ENCODE measurements at regions not wholly inside any gene's neighbourhood (a gene's known extent, or its start where the extent isn't known, plus 50 kb on each side); places are given as distances from the start of the nearest gene placed in this dataset.

GRCh38 chrX:38890326-38890725 is 89.1 kb downstream of the MID1IP1 start:
- Histone ChIP-seq H3K27me3 (ENCODE audit: control insufficient read depth, insufficient read depth, low read length) (no peaks in the 10 kb centered on the region), H3K36me3 (ENCODE audit: control insufficient read depth, insufficient read depth, low read length) (no peaks in the 10 kb centered on the region), H3K27ac (ENCODE audit: low read length) (no peak overlapping the region), H3K4me3 (ENCODE audit: low read length) (no peak overlapping the region), H3K9me3 (ENCODE audit: control insufficient read depth, low read depth, low read length) (no peaks in the 10 kb centered on the region), H3K4me1 (ENCODE audit: control insufficient read depth, insufficient read depth, low read length) (no peaks in the 10 kb centered on the region)
- no CpG with 5 or more reads among the region's 1 CpG for WGBS (ENCODE audit: insufficient coverage, low lambda C conversion rate)
- DNase-seq: no peak

DNA sequence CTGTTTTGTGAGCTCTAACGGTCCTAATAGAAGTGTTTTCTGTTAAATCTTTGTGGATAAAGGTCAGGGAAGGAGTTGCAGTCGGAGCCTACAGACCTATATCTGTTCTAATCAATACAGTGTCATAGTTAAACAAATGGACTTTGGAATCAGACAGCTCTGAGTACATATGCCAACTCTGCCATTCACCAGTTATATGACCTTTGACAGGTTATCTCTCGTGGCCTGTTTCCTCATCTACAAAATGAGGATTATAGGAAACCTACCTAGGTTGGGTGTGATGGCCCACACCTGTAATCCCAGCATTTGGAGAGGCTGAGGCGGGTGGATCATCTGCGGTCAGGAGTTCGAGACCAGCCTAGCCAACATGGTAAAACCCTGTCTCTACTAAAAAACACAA is 89.7 kb downstream of the MID1IP1 start:
- WGBS (ENCODE audit: insufficient coverage, low lambda C conversion rate): no CpG with 5 or more reads among the region's 6 CpGs

GRCh38 chrX:38891641-38892413 is 90.6 kb downstream of the MID1IP1 start:
- no peak overlapping the region for H3K4me3 ChIP-seq (ENCODE audit: low read length)
- no peaks in the 10 kb centered on the region for H3K36me3 ChIP-seq (ENCODE audit: control insufficient read depth, insufficient read depth, low read length)
- no peaks in the 10 kb centered on the region for H3K9me3 ChIP-seq (ENCODE audit: control insufficient read depth, low read depth, low read length)
- H3K27me3 ChIP-seq (ENCODE audit: control insufficient read depth, insufficient read depth, low read length): no peaks in the 10 kb centered on the region
- WGBS (ENCODE audit: insufficient coverage, low lambda C conversion rate): no CpG with 5 or more reads among the region's 4 CpGs
- H3K27ac ChIP-seq (ENCODE audit: low read length): no peak overlapping the region
- no peaks in the 10 kb centered on the region for H3K4me1 ChIP-seq (ENCODE audit: control insufficient read depth, insufficient read depth, low read length)
- DNase-seq: no peak

More for the DNA sequence above, 89.7 kb downstream of the MID1IP1 start:
- Histone ChIP-seq H3K4me1 (ENCODE audit: control insufficient read depth, insufficient read depth, low read length) (no peaks in the 10 kb centered on the region), H3K36me3 (ENCODE audit: control insufficient read depth, insufficient read depth, low read length) (no peaks in the 10 kb centered on the region), H3K4me3 (ENCODE audit: low read length) (no peak overlapping the region), H3K27ac (ENCODE audit: low read length) (no peak overlapping the region), H3K9me3 (ENCODE audit: control insufficient read depth, low read depth, low read length) (no peaks in the 10 kb centered on the region), H3K27me3 (ENCODE audit: control insufficient read depth, insufficient read depth, low read length) (no peaks in the 10 kb centered on the region)
- DNase-seq: peak; percentile 12 to 42

DNA sequence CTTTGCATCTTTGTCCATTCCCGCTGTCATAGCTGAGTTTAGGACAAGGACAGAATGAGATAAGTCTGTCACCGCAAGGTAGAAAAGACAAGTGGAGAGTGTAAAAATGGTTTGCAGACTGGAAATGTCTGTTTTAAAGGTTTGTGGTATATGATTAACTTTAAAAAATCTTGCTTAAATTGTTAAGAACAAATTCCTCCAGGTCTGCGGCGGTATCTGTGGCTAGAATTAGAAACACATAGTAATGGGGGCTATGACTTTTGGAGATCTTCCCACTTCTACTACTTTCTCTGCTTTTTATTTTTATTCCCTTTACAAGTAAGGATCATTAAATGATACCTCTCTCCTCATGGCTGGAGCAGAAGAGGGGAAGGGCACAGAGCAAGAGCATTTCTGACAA is 92.2 kb downstream of the MID1IP1 start:
- DNase-seq: no peak
- no peak overlapping the region for H3K27ac ChIP-seq (ENCODE audit: low read length)
- no peaks in the 10 kb centered on the region for H3K36me3 ChIP-seq (ENCODE audit: control insufficient read depth, insufficient read depth, low read length)
- WGBS (ENCODE audit: insufficient coverage, low lambda C conversion rate): no CpG with 5 or more reads among the region's 4 CpGs
- H3K4me3 ChIP-seq (ENCODE audit: low read length): no peak overlapping the region
- H3K27me3 ChIP-seq (ENCODE audit: control insufficient read depth, insufficient read depth, low read length): no peaks in the 10 kb centered on the region
- no peaks in the 10 kb centered on the region for H3K9me3 ChIP-seq (ENCODE audit: control insufficient read depth, low read depth, low read length)
- no peaks in the 10 kb centered on the region for H3K4me1 ChIP-seq (ENCODE audit: control insufficient read depth, insufficient read depth, low read length)

- Histone ChIP-seq H3K27me3 (ENCODE audit: control insufficient read depth, insufficient read depth, low read length) (no peaks in the 10 kb centered on the region), H3K36me3 (ENCODE audit: control insufficient read depth, insufficient read depth, low read length) (no peaks in the 10 kb centered on the region), H3K27ac (ENCODE audit: low read length) (no peak overlapping the region), H3K9me3 (ENCODE audit: control insufficient read depth, low read depth, low read length) (no peaks in the 10 kb centered on the region), H3K4me3 (ENCODE audit: low read length) (no peak overlapping the region), H3K4me1 (ENCODE audit: control insufficient read depth, insufficient read depth, low read length) (no peaks in the 10 kb centered on the region)
- WGBS (ENCODE audit: insufficient coverage, low lambda C conversion rate): no CpG with 5 or more reads among the region's 1 CpG
- DNase-seq: no peak
Measured at GRCh38 chrX:38895775-38896174, 94.5 kb downstream of the MID1IP1 start.

DNA sequence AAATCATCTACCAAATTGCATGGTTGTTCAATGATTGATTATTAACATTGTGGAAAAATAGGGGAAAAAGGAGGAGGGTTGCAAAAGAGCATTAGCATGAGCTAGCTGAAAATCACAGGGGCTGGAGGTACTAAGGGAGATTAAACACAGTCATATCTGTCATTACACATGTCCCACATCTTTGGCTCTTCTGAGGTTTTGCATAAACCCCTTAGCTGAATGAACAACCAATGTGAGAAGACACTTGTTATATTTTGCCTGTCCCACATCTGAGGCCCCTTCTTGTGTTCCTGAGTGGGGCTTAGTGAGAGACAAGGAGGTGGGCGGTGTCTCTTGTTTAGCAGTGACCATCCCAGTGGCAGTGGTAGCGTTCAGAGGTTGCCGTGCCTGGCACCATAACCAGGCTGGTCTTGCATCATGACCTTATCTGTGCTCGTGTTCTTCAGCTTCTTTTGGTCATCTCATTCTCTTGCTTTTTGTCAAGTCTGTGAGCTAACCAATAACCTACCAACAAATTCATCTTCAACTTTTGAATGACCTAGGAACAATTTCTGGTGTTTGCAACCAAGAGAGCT is 95.6 kb downstream of the MID1IP1 start:
- H3K27me3 ChIP-seq (ENCODE audit: control insufficient read depth, insufficient read depth, low read length): no peaks in the 10 kb centered on the region
- DNase-seq: no peak
- no peaks in the 10 kb centered on the region for H3K4me1 ChIP-seq (ENCODE audit: control insufficient read depth, insufficient read depth, low read length)
- H3K9me3 ChIP-seq (ENCODE audit: control insufficient read depth, low read depth, low read length): no peaks in the 10 kb centered on the region
- WGBS (ENCODE audit: insufficient coverage, low lambda C conversion rate): no CpG with 5 or more reads among the region's 4 CpGs
- no peaks in the 10 kb centered on the region for H3K36me3 ChIP-seq (ENCODE audit: control insufficient read depth, insufficient read depth, low read length)
- no peak overlapping the region for H3K4me3 ChIP-seq (ENCODE audit: low read length)
- no peak overlapping the region for H3K27ac ChIP-seq (ENCODE audit: low read length)

GRCh38 chrX:38898261-38898660 is 97.0 kb downstream of the MID1IP1 start:
- Histone ChIP-seq H3K36me3 (ENCODE audit: control insufficient read depth, insufficient read depth, low read length) (no peaks in the 10 kb centered on the region), H3K4me3 (ENCODE audit: low read length) (no peak overlapping the region), H3K27me3 (ENCODE audit: control insufficient read depth, insufficient read depth, low read length) (no peaks in the 10 kb centered on the region), H3K9me3 (ENCODE audit: control insufficient read depth, low read depth, low read length) (no peaks in the 10 kb centered on the region), H3K4me1 (ENCODE audit: control insufficient read depth, insufficient read depth, low read length) (no peaks in the 10 kb centered on the region), H3K27ac (ENCODE audit: low read length) (no peak overlapping the region)
- DNase-seq: no peak
- WGBS (ENCODE audit: insufficient coverage, low lambda C conversion rate): no CpG with 5 or more reads among the region's 6 CpGs

- DNase-seq: no peak
- no CpG with 5 or more reads among the region's 1 CpG for WGBS (ENCODE audit: insufficient coverage, low lambda C conversion rate)
- Histone ChIP-seq H3K36me3 (ENCODE audit: control insufficient read depth, insufficient read depth, low read length) (no peaks in the 10 kb centered on the region), H3K4me3 (ENCODE audit: low read length) (no peak overlapping the region), H3K27me3 (ENCODE audit: control insufficient read depth, insufficient read depth, low read length) (no peaks in the 10 kb centered on the region), H3K27ac (ENCODE audit: low read length) (no peak overlapping the region), H3K4me1 (ENCODE audit: control insufficient read depth, insufficient read depth, low read length) (no peaks in the 10 kb centered on the region), H3K9me3 (ENCODE audit: control insufficient read depth, low read depth, low read length) (no peaks in the 10 kb centered on the region)
Measured at GRCh38 chrX:38899650-38900049, 98.4 kb downstream of the MID1IP1 start.

DNA sequence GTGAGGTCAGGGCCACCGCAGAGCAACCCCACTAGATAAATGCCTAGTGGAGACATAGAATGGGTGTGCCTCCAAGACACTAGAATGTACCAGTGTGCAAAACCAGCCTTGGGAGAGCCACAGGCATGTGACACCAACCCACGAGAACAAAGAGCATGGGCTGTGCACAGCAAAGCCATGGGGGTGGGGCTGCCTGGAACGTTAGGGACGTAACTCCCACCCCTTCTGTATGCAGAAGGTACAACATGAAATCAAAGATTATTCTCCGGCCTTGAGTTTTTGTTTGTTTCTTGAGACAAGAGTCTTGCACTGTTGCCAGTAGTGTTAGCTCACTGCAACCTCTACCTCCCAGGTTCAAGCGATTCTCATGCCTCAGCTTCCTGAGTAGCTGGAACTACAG is 99.5 kb downstream of the MID1IP1 start:
- DNase-seq: no peak
- Histone ChIP-seq H3K4me1 (ENCODE audit: control insufficient read depth, insufficient read depth, low read length) (no peaks in the 10 kb centered on the region), H3K27ac (ENCODE audit: low read length) (no peak overlapping the region), H3K4me3 (ENCODE audit: low read length) (no peak overlapping the region), H3K36me3 (ENCODE audit: control insufficient read depth, insufficient read depth, low read length) (no peaks in the 10 kb centered on the region), H3K27me3 (ENCODE audit: control insufficient read depth, insufficient read depth, low read length) (no peaks in the 10 kb centered on the region), H3K9me3 (ENCODE audit: control insufficient read depth, low read depth, low read length) (no peaks in the 10 kb centered on the region)
- no CpG with 5 or more reads among the region's 6 CpGs for WGBS (ENCODE audit: insufficient coverage, low lambda C conversion rate)

GRCh38 chrX:38902972-38903492 is 101.8 kb downstream of the MID1IP1 start:
- no peak for DNase-seq
- Histone ChIP-seq H3K4me3 (ENCODE audit: low read length) (no peak overlapping the region), H3K27ac (ENCODE audit: low read length) (no peak overlapping the region), H3K9me3 (ENCODE audit: control insufficient read depth, low read depth, low read length) (no peaks in the 10 kb centered on the region), H3K36me3 (ENCODE audit: control insufficient read depth, insufficient read depth, low read length) (no peaks in the 10 kb centered on the region), H3K27me3 (ENCODE audit: control insufficient read depth, insufficient read depth, low read length) (no peaks in the 10 kb centered on the region), H3K4me1 (ENCODE audit: control insufficient read depth, insufficient read depth, low read length) (no peaks in the 10 kb centered on the region)
- WGBS (ENCODE audit: insufficient coverage, low lambda C conversion rate): no CpG with 5 or more reads among the region's 13 CpGs

DNA sequence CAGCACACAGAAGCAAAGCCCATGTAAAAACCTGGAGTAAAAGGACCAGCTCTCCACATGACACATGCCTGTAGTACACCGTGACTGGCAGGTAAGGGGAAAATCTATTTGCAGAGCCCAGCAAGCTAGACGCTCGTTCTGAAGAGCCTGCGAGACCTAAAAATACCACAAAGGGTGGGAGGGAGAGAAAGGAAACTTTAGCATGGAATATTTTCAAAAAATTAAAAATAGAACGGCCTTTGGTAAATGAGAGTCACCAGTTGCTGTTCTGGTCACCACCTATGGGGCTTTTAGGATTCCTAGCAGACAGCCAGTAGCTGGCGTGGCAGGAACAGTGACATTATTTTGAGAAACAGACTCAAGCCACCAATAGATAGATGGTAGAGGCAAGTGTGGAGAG is 115.5 kb downstream of the MID1IP1 start:
- Histone ChIP-seq H3K27me3 (ENCODE audit: control insufficient read depth, insufficient read depth, low read length) (no peaks in the 10 kb centered on the region), H3K27ac (ENCODE audit: low read length) (no peak overlapping the region), H3K4me3 (ENCODE audit: low read length) (no peak overlapping the region), H3K36me3 (ENCODE audit: control insufficient read depth, insufficient read depth, low read length) (no peaks in the 10 kb centered on the region), H3K4me1 (ENCODE audit: control insufficient read depth, insufficient read depth, low read length) (no peaks in the 10 kb centered on the region), H3K9me3 (ENCODE audit: control insufficient read depth, low read depth, low read length) (no peaks in the 10 kb centered on the region)
- no CpG with 5 or more reads among the region's 6 CpGs for WGBS (ENCODE audit: insufficient coverage, low lambda C conversion rate)
- no peak for DNase-seq
